DND-41 (cell line): ENCODE measurements at regions not wholly inside any gene's neighbourhood (a gene's known extent, or its start where the extent isn't known, plus 50 kb on each side); places are given as distances from the start of the nearest gene placed in this dataset.

ENCODE experiments used
- ATAC-seq: fragments of 200-7000 bp; cut with Tn5 transposase; 3 replicates; pipeline ENCODE4 v1.9.1; 2021; ENCODE audit warnings: low read depth; ENCODE audit not compliant: insufficient read depth
- DNase-seq: peaks from one replicate; pipeline ENCODE4 v3.0.0-alpha.2; 2020
- H2AFZ ChIP-seq: 2 replicates; pipeline ENCODE4 v1.6.0; 2012; ENCODE audit warnings: low read depth, low read length
- H3K27ac ChIP-seq: 2 replicates; pipeline ENCODE4 v1.5.1; 2012; ENCODE audit warnings: low read length, inconsistent platforms
- H3K27me3 ChIP-seq: fragments of 200-600 bp; sonication (generic); 2 replicates; pipeline ENCODE4 v1.6.0; 2012; ENCODE audit warnings: low read length, mild to moderate bottlenecking, inconsistent platforms; ENCODE audit not compliant: insufficient read depth, poor library complexity
- H3K36me3 ChIP-seq: 2 replicates; pipeline ENCODE4 v1.5.1; 2012; ENCODE audit warnings: low read length, inconsistent platforms; ENCODE audit not compliant: insufficient read depth
- H3K4me1 ChIP-seq: 2 replicates; pipeline ENCODE4 v1.5.1; 2012; ENCODE audit warnings: mild to moderate bottlenecking, low read length; ENCODE audit not compliant: insufficient read depth
- H3K4me2 ChIP-seq: 2 replicates; pipeline ENCODE4 v1.6.0; 2012; ENCODE audit warnings: mild to moderate bottlenecking, moderate library complexity, low read length, inconsistent platforms; ENCODE audit not compliant: insufficient read depth
- H3K4me3 ChIP-seq, 2 experiments: fragments of 200-600 bp in 1 of 2; shearing (Covaris generic) in 1 of 2; 2 replicates each; pipeline ENCODE4 v1.5.1; 2012 to 2016; ENCODE audit warnings: inconsistent platforms in 2 of 2, low read length in 2 of 2, mild to moderate bottlenecking in 2 of 2, low read depth in 1 of 2, moderate library complexity in 1 of 2
- H3K79me2 ChIP-seq: 2 replicates; pipeline ENCODE4 v1.6.0; 2012; ENCODE audit warnings: low read length, inconsistent platforms; ENCODE audit not compliant: insufficient read depth
- H3K9ac ChIP-seq: 2 replicates; pipeline ENCODE4 v1.6.0; 2012; ENCODE audit warnings: low read depth, mild to moderate bottlenecking, inconsistent platforms, low read length, moderate library complexity
- H3K9me3 ChIP-seq: 2 replicates; pipeline ENCODE4 v1.5.1; 2012; ENCODE audit warnings: low read length, moderate library complexity, mild to moderate bottlenecking, inconsistent platforms; ENCODE audit not compliant: insufficient read depth, severe bottlenecking
- H4K20me1 ChIP-seq: 2 replicates; pipeline ENCODE4 v1.6.0; 2012; ENCODE audit warnings: low read length; ENCODE audit not compliant: insufficient read depth
- EZH2 ChIP-seq: IDR thresholded peaks from 3 replicates; pipeline ENCODE4 v1.6.1; 2012; ENCODE audit warnings: borderline replicate concordance, low read depth, mild to moderate bottlenecking, moderate library complexity, low read length, inconsistent platforms; ENCODE audit not compliant: severe bottlenecking
- TF ChIP-seq, protein P1 (sequence below): IDR thresholded peaks from 2 replicates; pipeline ENCODE4 v1.5.1; 2012; ENCODE audit warnings: borderline replicate concordance, low read length, moderate library complexity, mild to moderate bottlenecking; ENCODE audit not compliant: poor library complexity, severe bottlenecking; ENCODE audit errors: extremely low read depth

DNA sequence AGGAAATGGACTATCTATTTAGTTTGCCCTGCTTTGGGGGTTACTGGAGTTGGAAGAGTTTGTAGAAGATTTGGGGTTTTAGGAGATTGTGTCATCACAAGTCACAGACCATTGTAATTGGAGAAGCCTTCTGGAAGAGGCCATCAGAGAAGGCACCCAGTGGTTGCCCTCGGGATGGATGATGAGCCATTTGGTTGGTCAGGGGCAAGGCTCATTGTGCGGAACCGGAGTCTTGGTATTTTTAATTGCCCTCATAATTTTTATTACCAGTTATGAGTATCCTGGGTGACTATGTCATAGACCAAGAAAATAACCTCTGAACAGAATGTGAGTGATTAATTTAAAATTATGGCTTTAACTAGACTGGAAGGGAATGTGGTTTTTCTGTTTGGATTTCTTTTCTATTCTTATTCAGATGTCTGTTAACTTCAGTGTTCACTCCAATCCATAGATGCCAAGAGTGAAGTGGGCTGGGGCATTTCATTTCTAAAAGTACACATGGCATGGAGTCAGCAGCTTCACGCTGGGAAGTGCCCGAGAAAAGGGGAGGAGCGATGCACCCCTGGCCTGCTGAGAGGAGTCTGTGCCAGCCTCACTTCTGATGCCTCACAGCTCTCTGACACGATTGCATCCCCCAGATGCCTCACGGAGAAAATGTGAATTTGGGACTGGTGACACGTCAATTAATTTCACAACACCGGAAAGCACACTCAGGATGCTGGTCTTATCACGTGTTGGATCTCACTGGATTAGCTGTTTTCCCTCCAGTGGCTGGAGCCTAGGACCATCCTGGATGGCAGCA, 225.6 kb upstream of the IGFBP3 start:
- no peak overlapping the region for H3K9ac ChIP-seq
- H3K4me1 ChIP-seq, result no peaks in the 10 kb centered on the region
- H4K20me1 ChIP-seq, result no peaks in the 10 kb centered on the region
- no peaks in the 10 kb centered on the region for H3K79me2 ChIP-seq
- no peaks in the 10 kb centered on the region for H3K9me3 ChIP-seq
- no peaks in the 10 kb centered on the region for H3K36me3 ChIP-seq
- no peaks in the 10 kb centered on the region for H3K27me3 ChIP-seq
- DNase-seq, result no peak
- no peak overlapping the region for H3K4me2 ChIP-seq
- no peak overlapping the region for H2AFZ ChIP-seq
- TF ChIP-seq, protein P1, sequence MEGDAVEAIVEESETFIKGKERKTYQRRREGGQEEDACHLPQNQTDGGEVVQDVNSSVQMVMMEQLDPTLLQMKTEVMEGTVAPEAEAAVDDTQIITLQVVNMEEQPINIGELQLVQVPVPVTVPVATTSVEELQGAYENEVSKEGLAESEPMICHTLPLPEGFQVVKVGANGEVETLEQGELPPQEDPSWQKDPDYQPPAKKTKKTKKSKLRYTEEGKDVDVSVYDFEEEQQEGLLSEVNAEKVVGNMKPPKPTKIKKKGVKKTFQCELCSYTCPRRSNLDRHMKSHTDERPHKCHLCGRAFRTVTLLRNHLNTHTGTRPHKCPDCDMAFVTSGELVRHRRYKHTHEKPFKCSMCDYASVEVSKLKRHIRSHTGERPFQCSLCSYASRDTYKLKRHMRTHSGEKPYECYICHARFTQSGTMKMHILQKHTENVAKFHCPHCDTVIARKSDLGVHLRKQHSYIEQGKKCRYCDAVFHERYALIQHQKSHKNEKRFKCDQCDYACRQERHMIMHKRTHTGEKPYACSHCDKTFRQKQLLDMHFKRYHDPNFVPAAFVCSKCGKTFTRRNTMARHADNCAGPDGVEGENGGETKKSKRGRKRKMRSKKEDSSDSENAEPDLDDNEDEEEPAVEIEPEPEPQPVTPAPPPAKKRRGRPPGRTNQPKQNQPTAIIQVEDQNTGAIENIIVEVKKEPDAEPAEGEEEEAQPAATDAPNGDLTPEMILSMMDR, result no peak
- TF ChIP-seq EZH2, result no peak
- H3K4me3 ChIP-seq, result no peak overlapping the region
- H3K27ac ChIP-seq, result no peak overlapping the region
- ATAC-seq, result no peak

DNA sequence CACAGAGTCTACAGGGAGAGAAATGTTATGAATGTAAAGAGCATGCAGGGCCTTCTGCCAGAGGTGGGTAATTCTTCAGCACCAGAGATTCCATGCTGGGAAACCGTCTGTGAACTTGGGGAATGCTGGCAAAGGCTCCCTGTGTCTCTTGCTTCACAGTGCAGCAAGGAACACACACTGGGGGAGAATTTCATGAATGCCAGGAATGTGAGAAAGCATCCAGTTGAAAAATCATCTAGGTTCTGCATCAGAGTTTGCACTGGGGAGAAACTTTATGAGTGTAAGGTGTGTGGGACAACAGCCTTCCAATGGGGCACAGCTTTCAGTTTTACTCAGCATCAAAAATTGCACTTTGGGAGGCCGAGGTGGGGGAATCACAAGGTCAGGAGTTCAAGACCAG, 224.3 kb upstream of the IGFBP3 start:
- Histone ChIP-seq H3K9ac (no peak overlapping the region), H3K79me2 (no peaks in the 10 kb centered on the region), H3K9me3 (no peaks in the 10 kb centered on the region), H4K20me1 (no peaks in the 10 kb centered on the region), H3K27ac (no peak overlapping the region), H3K27me3 (no peaks in the 10 kb centered on the region), H2AFZ (no peak overlapping the region), H3K36me3 (no peaks in the 10 kb centered on the region), H3K4me2 (no peak overlapping the region), H3K4me1 (no peaks in the 10 kb centered on the region), H3K4me3 (no peak overlapping the region)
- ATAC-seq (no peak), DNase-seq (no peak)
- TF ChIP-seq, protein P1, result no peak
- no peak for TF ChIP-seq EZH2

DNA sequence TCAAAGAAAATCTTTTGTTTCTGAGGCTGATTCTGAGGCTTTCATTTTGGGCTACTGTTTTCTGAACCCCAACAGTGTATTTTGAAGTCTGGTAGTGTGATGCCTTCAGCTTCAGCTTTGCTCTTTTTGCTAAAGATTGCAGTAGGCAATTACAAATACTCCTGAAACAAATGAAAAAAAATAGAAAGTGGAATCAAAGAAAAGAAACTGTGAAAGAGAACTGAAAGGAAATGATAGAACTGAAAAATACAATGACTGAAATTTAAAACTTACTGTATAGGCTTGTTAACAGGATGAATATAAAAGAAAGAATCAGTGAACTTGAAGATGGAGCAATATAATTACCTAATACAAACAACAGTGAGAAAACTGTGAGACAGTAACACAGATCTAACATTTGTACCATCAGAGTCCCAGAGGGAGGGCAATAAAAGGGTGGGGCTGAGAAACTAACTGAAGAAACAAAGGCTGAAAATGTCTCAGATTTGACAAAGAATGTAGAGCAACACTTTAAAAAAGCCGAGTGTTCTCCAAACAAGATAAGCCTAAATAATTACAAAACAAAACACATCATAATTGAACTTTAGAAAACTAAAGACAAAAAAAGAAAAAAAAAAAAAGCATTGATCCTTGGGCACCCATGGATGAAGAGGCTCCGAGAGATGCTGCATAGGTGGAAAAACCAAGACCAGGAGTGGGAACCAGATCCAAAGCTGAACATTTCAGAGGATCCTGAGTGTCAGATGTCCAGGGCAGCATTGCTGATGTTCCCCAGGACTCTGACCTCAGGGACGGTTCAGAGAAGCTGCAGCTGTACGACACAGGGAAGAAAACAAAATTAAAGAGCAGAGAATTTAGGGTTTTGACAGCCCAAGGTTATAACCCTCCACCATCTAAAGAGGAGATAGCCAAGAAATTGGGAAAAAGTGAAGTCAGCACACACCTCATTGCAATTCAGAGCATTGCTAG, 223.2 kb upstream of the IGFBP3 start:
- DNase-seq, result no peak
- no peak overlapping the region for H3K9ac ChIP-seq
- H3K9me3 ChIP-seq, result no peaks in the 10 kb centered on the region
- H3K36me3 ChIP-seq, result no peaks in the 10 kb centered on the region
- no peaks in the 10 kb centered on the region for H3K27me3 ChIP-seq
- no peaks in the 10 kb centered on the region for H3K4me1 ChIP-seq
- TF ChIP-seq, protein P1, result no peak
- no peak for TF ChIP-seq EZH2
- H3K4me2 ChIP-seq, result no peak overlapping the region
- no peaks in the 10 kb centered on the region for H3K79me2 ChIP-seq
- H3K27ac ChIP-seq, result no peak overlapping the region
- H4K20me1 ChIP-seq, result no peaks in the 10 kb centered on the region
- no peak overlapping the region for H3K4me3 ChIP-seq
- ATAC-seq, result no peak
- no peak overlapping the region for H2AFZ ChIP-seq
